MM.1S (cell line): ENCODE measurements at regions not wholly inside any gene's neighbourhood (a gene's known extent, or its start where the extent isn't known, plus 50 kb on each side); places are given as distances from the start of the nearest gene placed in this dataset.

Experiments
- DNase-seq: peaks from one replicate; pipeline ENCODE4 v3.0.0-alpha.2; 2015
- H2AFZ ChIP-seq: fragments of 300-600 bp; sonication (generic); 2 replicates; pipeline ENCODE4 v1.6.0; 2016; ENCODE audit warnings: antibody characterized with exemption, low read length
- H3F3A ChIP-seq: fragments of 300-600 bp; sonication (generic); 2 replicates; pipeline ENCODE4 v1.6.1; 2016; ENCODE audit warnings: mild to moderate bottlenecking, antibody characterized with exemption, low read length, moderate library complexity, mixed read lengths; ENCODE audit not compliant: insufficient read depth
- H3K27ac ChIP-seq: fragments of 300-600 bp; sonication (generic); 2 replicates; pipeline ENCODE4 v1.5.1; 2016; ENCODE audit warnings: mild to moderate bottlenecking, low read length
- H3K27me3 ChIP-seq: fragments of 300-600 bp; sonication (generic); replicated peaks from 2 replicates; pipeline ENCODE4 v1.6.0; 2016; ENCODE audit warnings: low read length; ENCODE audit not compliant: insufficient read depth
- H3K36me3 ChIP-seq: fragments of 300-600 bp; sonication (generic); replicated peaks from 2 replicates; pipeline ENCODE4 v1.6.1; 2016; ENCODE audit warnings: mild to moderate bottlenecking, low read length, mixed read lengths; ENCODE audit not compliant: insufficient read depth
- H3K4me1 ChIP-seq: fragments of 300-600 bp; sonication (generic); 2 replicates; pipeline ENCODE4 v1.6.1; 2016; ENCODE audit warnings: low read length, mixed read lengths
- H3K4me2 ChIP-seq: fragments of 300-600 bp; sonication (generic); 2 replicates; pipeline ENCODE4 v1.6.0; 2016; ENCODE audit warnings: low read depth, low read length
- H3K4me3 ChIP-seq: fragments of 300-600 bp; sonication (generic); 2 replicates; pipeline ENCODE4 v1.5.1; 2016; ENCODE audit warnings: low read length, mixed read lengths
- H3K79me2 ChIP-seq: fragments of 300-600 bp; sonication (generic); 2 replicates; pipeline ENCODE4 v1.6.1; 2016; ENCODE audit warnings: mixed run types, low read length, mixed read lengths
- H3K9ac ChIP-seq: fragments of 300-600 bp; sonication (generic); 2 replicates; pipeline ENCODE4 v1.6.1; 2016; ENCODE audit warnings: low read length, mixed read lengths
- H3K9me2 ChIP-seq: fragments of 300-600 bp; sonication (generic); replicated peaks from 2 replicates; pipeline ENCODE4 v1.6.1; 2016; ENCODE audit warnings: mild to moderate bottlenecking, low read length, mixed read lengths; ENCODE audit not compliant: insufficient read depth
- H3K9me3 ChIP-seq: fragments of 300-600 bp; sonication (generic); replicated peaks from 2 replicates; pipeline ENCODE4 v1.6.1; 2016; ENCODE audit warnings: mild to moderate bottlenecking, low read length, mixed read lengths; ENCODE audit not compliant: insufficient read depth
- H4K20me1 ChIP-seq: fragments of 300-600 bp; sonication (generic); 2 replicates; pipeline ENCODE4 v1.6.1; 2016; ENCODE audit warnings: mild to moderate bottlenecking, low read length, moderate library complexity, mixed read lengths; ENCODE audit not compliant: insufficient read depth
- CTCF ChIP-seq: fragments of 300-600 bp; sonication (generic); IDR thresholded peaks from 2 replicates; pipeline ENCODE4 v1.5.1; 2016; ENCODE audit warnings: antibody characterized with exemption, low read length, mixed read lengths
- EZH2 ChIP-seq: fragments of 300-600 bp; sonication (generic); optimal IDR thresholded peaks from 2 replicates; pipeline ENCODE3; 2017; ENCODE audit warnings: low read depth, mild to moderate bottlenecking, antibody characterized with exemption, low read length, mixed read lengths
- EZH2phosphoT487 ChIP-seq: fragments of 300-600 bp; sonication (generic); IDR thresholded peaks from 2 replicates; pipeline ENCODE4 v1.6.1; 2018; ENCODE audit warnings: antibody characterized with exemption, low read length

GRCh38 chr13:112247471-112248405, 128.4 kb upstream of the SPACA7 start:
- Histone ChIP-seq H3K9ac (no peak overlapping the region), H3K9me2 (no peaks in the 10 kb centered on the region), H3K4me3 (no peak overlapping the region), H3K27ac (no peak overlapping the region), H3K4me1 (no peaks in the 10 kb centered on the region), H3K27me3 (peaks cover 16% of the 10 kb centered on the region), H3K36me3 (no peaks in the 10 kb centered on the region), H2AFZ (no peak overlapping the region), H3K79me2 (no peaks in the 10 kb centered on the region), H4K20me1 (no peaks in the 10 kb centered on the region), H3K9me3 (no peaks in the 10 kb centered on the region), H3F3A (no peaks in the 10 kb centered on the region), H3K4me2 (no peak overlapping the region)
- TF ChIP-seq CTCF = no peak
- TF ChIP-seq EZH2 = no peak
- TF ChIP-seq EZH2phosphoT487 = no peak
- DNase-seq = no peak

- Histone ChIP-seq H3K4me2 (no peak overlapping the region), H3F3A (no peaks in the 10 kb centered on the region), H3K9ac (no peak overlapping the region), H3K36me3 (no peaks in the 10 kb centered on the region), H3K9me2 (no peaks in the 10 kb centered on the region), H3K9me3 (no peaks in the 10 kb centered on the region), H3K27ac (no peak overlapping the region), H3K4me1 (no peaks in the 10 kb centered on the region), H2AFZ (no peak overlapping the region), H4K20me1 (no peaks in the 10 kb centered on the region), H3K79me2 (no peaks in the 10 kb centered on the region), H3K27me3 (peaks cover 23% of the 10 kb centered on the region), H3K4me3 (no peak overlapping the region)
- no peak for TF ChIP-seq CTCF
- TF ChIP-seq EZH2phosphoT487 = no peak
- TF ChIP-seq EZH2 = no peak
- DNase-seq = no peak
Observed at GRCh38 chr13:112248406-112248760, 127.8 kb upstream of the SPACA7 start.

- peaks cover 29% of the 10 kb centered on the region for H3K27me3 ChIP-seq
- DNase-seq = no peak
- H3K4me3 ChIP-seq = no peak overlapping the region
- no peak overlapping the region for H3K4me2 ChIP-seq
- H3K9me3 ChIP-seq = no peaks in the 10 kb centered on the region
- no peak overlapping the region for H3K27ac ChIP-seq
- H4K20me1 ChIP-seq = no peaks in the 10 kb centered on the region
- H3F3A ChIP-seq = no peaks in the 10 kb centered on the region
- no peaks in the 10 kb centered on the region for H3K79me2 ChIP-seq
- no peaks in the 10 kb centered on the region for H3K36me3 ChIP-seq
- H3K4me1 ChIP-seq = no peaks in the 10 kb centered on the region
- no peak overlapping the region for H2AFZ ChIP-seq
- no peak overlapping the region for H3K9ac ChIP-seq
- H3K9me2 ChIP-seq = no peaks in the 10 kb centered on the region
- TF ChIP-seq CTCF = no peak
- TF ChIP-seq EZH2phosphoT487 = no peak
- no peak for TF ChIP-seq EZH2
Observed at GRCh38 chr13:112248862-112249592, 127.1 kb upstream of the SPACA7 start.
